Activated CD4-positive, alpha-beta T cell treated with anti-CD3 and anti-CD28 coated beads, Interleukin-2, amount 50 U/mL, for 16 hours (primary cell): ENCODE measurements at regions not wholly inside any gene's neighbourhood (a gene's known extent, or its start where the extent isn't known, plus 50 kb on each side); places are given as distances from the start of the nearest gene placed in this dataset.
"Not testable (repeated sequence)": the region's sequence is repeated elsewhere in the genome, so short reads cannot be mapped to it uniquely, and the experiment has no call there.

ENCODE experiments used
- DNase-seq: peaks from one replicate; pipeline ENCODE4 v3.0.0-alpha.2; 2020

- DNase-seq = no peak
These were observed 148.8 kb upstream of the DLGAP1 start for GRCh38 chr18:4603955-4604354.

GRCh38 chr18:4599312-4599711, 144.2 kb upstream of the DLGAP1 start:
- DNase-seq = no peak

- DNase-seq = no peak
These were observed 142.2 kb upstream of the DLGAP1 start for GRCh38 chr18:4597301-4597700.

- no peak for DNase-seq
These were observed 138.8 kb upstream of the DLGAP1 start for GRCh38 chr18:4593895-4594294.

GRCh38 chr18:4593459-4593858, 138.4 kb upstream of the DLGAP1 start:
- DNase-seq = no peak

- DNase-seq = no peak
These were observed 134.1 kb upstream of the DLGAP1 start for GRCh38 chr18:4589056-4589800.

- no peak for DNase-seq
These were observed 132.1 kb upstream of the DLGAP1 start for GRCh38 chr18:4587204-4587603.

GRCh38 chr18:4586731-4587130, 131.6 kb upstream of the DLGAP1 start:
- no peak for DNase-seq

- DNase-seq = no peak
These were observed 127.6 kb upstream of the DLGAP1 start for GRCh38 chr18:4582431-4583335.

- no peak for DNase-seq
These were observed 126.9 kb upstream of the DLGAP1 start for GRCh38 chr18:4581966-4582365.

GRCh38 chr18:4578449-4578848, 123.3 kb upstream of the DLGAP1 start:
- no peak for DNase-seq

- no peak for DNase-seq
These were observed 118.6 kb upstream of the DLGAP1 start for GRCh38 chr18:4573735-4574134.

GRCh38 chr18:4557502-4557901, 102.4 kb upstream of the DLGAP1 start:
- DNase-seq = no peak

GRCh38 chr18:4551001-4551360, 95.9 kb upstream of the DLGAP1 start:
- DNase-seq = no peak

GRCh38 chr18:4549164-4549872, 94.2 kb upstream of the DLGAP1 start:
- DNase-seq = no peak

- DNase-seq = no peak
These were observed 92.0 kb upstream of the DLGAP1 start for GRCh38 chr18:4547126-4547525.

GRCh38 chr18:4544142-4544541, 89.0 kb upstream of the DLGAP1 start:
- DNase-seq = no peak

- DNase-seq = no peak
These were observed 88.6 kb upstream of the DLGAP1 start for GRCh38 chr18:4543711-4544110.

- no peak for DNase-seq
These were observed 86.5 kb upstream of the DLGAP1 start for GRCh38 chr18:4541588-4541987.

GRCh38 chr18:4536447-4536846, 81.3 kb upstream of the DLGAP1 start:
- no peak for DNase-seq

- DNase-seq = no peak
These were observed 73.3 kb upstream of the DLGAP1 start for GRCh38 chr18:4528405-4528804.

GRCh38 chr18:4527826-4528225, 72.7 kb upstream of the DLGAP1 start:
- DNase-seq = not testable (repeated sequence)

GRCh38 chr18:4524096-4524495, 69.0 kb upstream of the DLGAP1 start:
- DNase-seq = no peak

- no peak for DNase-seq
These were observed 56.1 kb upstream of the DLGAP1 start for GRCh38 chr18:4511166-4511565.
